NCI-H748 (cell line): ENCODE measurements at regions not wholly inside any gene's neighbourhood (a gene's known extent, or its start where the extent isn't known, plus 50 kb on each side); places are given as distances from the start of the nearest gene placed in this dataset.
"Not testable (repeated sequence)": the region's sequence is repeated elsewhere in the genome, so short reads cannot be mapped to it uniquely, and the experiment has no call there.

Experiments
- DNase-seq: peaks from one replicate; lab custom pipeline; 2025; ENCODE audit not compliant: unreplicated experiment; lab: John Stamatoyannopoulos, UW

DNA sequence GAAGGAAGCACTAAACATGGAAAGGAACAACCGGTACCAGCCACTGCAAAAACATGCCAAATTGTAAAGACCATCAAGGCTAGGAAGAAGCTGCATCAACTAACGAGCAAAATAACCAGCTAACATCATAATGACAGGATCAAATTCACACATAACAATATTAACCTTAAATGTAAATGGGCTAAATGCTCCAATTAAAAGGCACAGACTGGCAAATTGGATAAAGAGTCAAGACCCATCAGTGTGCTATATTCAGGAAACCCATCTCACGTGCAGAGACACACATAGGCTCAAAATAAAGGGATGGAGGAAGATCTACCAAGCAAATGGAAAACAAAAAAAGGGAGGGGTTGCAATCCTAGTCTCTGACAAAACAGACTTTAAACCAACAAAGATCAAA lies 126.3 kb upstream of the CAV2 start:
- DNase-seq: not testable (repeated sequence)

DNA sequence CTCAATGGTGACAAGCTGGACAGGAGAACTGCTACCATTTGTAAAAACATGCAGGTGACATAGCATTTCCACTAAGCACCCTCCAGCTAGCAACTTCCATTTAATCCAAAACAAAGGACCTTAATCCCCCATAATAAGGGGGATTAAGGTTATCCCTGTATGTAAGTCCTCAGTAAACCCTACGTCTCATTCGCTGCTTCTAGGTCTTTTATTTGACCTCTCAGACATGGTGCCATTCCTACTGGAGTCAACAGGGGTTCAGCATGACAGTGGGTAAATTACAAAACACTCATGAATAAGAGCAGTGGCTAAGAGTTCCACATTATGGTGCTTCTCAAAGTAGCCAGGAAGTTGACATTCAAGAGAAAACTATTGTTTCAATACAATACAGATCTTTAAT lies 121.8 kb upstream of the CAV2 start:
- no peak for DNase-seq

DNA sequence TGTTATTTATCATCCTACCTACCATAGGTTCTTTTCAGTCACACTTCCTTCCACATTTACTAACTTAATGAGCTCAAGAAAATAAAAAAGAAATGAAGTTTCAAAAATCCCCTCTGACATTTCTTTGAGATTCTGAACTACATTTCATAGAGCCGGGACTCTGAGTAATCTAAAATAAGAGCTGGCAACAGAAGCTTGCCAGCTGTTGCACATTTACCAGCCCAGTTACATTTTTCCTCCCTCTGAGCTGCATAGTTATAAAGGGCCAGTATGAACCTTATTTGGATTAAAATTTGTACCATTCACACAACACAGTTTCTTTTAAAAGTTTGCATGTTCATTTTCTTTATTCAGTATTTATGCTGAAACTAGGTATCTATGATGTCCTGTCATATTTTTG lies 119.5 kb upstream of the CAV2 start:
- DNase-seq: no peak

DNA sequence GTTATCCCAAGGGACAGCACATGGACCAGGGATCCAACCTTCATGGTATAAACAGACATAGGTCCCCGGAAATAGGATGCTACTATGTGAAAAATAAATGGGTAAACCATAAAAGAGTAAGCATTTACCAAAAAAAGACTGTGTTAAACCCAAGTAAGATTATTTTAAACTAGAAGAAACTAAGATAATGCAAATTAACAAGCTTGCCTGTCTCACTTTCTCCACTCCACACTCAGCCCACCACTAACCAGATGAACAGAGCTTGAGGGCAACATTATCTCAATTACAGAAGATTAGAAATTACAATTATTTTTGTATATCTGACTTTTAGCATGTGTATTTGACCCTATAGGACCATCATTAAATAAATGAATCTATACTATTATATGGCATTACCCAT lies 117.2 kb upstream of the CAV2 start:
- no peak for DNase-seq

DNA sequence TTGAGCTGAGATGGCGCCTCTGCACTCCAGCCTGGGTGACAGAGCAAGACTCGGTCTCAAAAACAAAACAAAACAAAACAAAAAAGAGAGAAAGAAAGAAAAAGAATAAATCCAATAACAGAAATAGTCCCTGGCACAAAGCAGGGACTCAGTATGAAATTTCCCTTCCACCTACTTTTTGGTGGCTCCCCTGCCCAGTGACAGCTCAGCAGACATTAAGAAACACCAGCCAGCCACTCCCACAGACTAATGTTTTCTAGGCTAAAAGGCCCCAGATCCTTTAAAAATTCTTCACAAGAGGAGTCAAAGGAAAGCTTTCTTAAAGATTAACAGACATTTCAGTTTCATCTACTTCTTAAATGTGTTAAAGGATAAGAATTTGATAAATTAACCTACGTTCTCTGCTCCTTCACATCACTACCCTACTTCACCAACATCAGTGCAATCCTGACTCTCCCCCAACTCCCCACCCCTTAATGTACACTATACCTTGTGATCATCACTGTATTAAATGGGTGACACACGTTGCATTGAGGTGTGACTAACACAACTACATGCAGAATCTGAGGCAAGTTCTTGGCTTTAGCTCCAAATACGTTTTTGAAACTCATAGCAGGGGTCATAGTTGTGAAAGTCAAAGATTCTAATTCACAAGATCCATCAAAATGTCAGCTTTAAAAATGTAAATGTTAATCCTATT lies 114.5 kb upstream of the CAV2 start:
- no peak for DNase-seq

DNA sequence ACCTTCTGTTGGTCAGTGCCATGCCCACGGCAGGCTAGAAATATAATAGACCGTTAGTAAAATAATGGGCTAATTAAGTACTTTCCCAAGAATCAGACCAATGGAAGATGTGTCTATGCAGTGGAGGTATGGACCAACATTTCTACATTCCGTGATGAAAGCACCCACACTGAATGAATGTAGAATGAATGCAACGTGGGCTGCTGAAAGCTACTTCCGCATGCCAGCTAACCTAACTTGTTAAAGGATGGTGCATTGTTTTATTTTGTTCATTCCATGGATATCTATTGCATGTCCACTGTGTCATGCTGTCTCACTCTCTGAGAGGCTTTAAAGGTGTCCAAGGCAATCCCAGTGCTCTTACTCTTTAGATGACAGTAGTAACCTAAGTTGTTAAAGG lies 112.9 kb upstream of the CAV2 start:
- no peak for DNase-seq

DNA sequence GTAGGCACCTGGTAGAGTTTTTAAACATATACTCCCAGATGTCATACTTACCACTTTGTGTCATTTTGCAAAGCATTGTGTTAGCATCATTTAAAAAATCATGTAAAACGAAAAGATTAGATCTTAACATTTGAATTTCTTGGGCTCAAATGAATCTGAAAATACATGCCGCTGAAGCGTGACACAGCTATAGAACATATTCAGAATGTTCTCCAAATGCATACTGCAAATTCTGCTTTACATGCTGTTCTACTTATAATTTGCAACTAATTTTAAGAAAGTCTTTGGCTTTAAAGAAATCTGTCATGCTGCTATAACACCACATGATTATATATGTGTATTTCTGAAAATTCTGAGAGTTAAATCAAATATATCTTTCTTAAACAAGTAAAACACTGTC lies 109.2 kb upstream of the CAV2 start:
- DNase-seq: no peak

DNA sequence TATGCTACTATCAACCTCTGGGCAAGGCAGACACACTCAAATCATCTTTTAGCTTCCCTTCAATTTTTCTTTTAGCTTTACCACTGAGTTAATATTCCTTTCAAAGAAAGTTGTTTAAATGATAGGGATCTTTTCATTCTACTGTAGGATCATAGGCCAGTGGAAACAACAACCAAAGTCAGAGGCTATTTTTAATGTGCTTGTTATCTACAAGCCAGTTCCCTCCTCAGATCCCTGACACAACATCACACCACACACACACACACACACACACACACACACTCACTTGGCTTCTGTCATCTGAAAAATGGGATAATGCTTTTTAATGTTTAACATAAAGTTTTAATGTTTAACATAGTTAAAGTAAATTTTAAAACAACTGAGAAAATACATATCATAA lies 106.7 kb upstream of the CAV2 start:
- DNase-seq: no peak

DNA sequence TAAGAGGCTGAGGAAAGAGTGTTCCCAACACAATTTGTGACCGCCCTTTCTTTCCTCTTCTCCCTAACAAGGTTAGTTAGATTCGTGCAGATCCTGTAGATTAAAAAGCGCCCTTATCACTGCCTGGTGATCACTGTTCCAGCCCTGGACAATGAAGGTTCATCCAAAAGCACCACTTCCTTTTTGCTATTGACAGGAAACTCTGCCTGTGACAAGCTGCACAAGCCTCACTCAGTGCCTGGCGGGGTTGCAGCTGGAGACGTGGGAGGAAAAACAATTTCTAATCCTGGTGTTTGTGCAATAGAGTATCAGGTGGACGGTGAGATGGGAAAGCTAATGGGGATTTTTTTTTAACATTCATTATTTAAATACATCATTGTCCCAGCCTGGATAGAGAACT lies 105.9 kb upstream of the CAV2 start:
- DNase-seq: no peak

DNA sequence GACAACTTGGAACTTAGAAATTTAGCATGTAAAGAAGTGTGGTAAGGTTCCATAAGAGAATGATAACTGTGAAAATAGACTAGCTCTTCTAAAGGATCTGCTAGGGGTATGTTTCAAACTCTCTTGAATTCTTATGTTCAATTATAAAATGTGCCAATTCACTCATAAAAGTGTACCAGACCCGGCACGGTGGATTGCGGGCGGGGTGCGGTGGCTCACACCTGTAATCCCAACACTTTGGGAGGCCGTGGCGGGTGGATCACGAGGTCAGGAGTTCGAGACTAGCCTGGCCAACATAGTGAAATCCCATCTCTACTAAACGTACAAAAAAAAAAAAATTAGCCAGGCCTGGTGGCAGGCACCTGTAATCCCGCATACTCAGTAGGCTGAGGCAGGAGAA lies 105.4 kb upstream of the CAV2 start:
- no peak for DNase-seq

DNA sequence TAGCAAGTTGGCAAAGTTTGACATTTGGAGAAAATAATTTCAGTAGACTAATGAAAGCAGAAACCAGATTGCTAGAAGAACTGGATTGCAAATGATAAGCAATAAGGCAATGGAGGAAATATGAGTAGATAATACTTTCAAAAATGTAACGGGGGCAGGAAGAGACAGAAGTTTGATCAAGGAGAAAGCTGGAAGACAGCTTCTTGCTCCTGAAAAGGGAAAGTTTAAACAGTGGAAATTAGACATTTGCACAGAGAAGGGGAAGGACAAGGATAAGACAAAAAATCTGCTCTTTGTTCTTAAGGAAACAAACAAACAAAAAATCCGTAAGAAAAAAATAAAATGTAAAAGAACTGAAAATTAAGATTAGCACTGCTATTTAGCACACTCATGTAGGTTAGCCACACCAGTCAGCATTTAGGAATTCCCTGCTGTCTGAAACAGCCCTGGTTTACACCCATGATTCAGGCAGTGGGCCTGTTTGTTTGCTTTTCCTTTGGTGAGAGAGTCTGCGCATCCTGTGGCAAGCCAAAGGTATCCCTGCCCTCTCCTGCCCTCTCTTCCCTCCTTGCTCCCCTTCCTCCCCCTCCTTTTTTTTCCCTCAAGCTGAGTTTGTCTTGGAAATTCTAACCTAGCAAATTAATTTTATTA lies 104.3 kb upstream of the CAV2 start:
- DNase-seq: peak; percentile 21

DNA sequence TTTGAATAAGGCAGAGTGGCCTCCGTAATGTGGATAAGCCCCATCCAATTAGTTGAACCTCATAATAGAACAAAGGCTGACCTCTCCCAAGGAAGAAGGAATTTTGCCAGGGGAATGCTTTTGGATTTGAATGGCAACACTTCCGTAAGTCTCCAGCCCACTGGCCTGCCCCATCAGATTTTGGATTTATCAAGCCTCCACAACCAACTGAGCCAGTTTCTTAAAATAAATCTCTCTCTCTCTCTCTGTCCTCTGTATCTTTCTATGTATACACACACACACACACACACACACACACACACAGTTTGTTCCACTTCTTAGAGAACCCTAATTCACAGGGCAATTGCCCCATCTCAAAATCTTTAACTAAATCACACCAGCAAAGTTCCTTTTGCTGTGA lies 100.9 kb upstream of the CAV2 start:
- DNase-seq: no peak

DNA sequence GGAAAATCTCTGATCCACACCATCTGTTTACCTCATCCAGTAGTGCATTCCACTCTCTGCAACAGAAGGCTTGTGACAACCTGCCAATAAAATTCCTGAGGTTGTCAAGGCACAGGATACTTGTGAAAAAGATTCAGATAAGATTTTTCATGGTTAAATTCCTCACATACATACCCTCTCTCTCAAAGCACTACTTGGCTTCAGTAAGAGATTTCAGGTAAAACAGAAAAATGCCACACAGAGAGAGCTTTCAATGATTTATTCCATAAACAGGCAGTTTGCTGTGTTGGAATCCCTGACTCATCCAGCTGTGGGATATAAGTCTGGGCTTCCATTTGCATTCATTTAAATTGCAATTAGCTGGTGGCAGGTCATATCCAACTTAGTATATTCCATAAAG lies 99.7 kb upstream of the CAV2 start:
- no peak for DNase-seq

DNA sequence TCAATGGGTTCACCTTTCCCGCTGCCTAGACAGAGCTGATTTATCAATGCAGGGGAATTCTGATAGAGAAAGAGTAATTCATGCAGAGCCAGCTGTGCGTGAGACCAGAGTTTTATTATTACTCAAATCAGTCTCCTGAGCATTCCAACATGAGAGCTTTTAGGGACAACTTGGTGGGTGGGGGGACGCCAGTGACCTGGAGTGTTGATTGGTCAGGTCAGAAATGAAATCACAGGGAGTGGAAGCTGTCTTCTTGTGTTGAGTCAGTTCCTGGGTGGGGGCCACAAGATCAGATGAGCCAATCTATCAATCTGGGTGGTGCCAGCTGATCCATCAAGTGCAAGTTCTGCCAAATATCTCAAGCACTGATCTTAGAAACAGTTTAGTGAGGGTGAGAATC lies 99.0 kb upstream of the CAV2 start:
- no peak for DNase-seq

DNA sequence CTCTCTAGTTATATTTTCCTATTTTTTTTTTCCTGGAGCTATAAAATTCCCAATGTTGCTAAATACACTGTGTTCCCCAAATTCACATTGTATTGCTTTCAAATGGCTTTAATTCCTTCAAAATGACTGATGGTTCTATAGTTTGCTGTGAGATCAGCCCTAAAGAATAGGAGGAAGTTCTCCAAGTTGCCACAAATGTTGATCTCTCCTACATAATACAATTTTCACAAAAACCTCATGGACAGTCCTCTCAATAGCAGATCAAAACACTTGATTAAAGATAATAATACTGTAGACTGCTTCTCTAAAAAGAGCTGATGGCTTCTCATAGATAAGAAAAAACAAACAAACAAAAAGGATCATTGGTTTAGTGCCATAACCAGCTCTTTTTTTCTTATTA lies 97.8 kb upstream of the CAV2 start:
- DNase-seq: no peak

DNA sequence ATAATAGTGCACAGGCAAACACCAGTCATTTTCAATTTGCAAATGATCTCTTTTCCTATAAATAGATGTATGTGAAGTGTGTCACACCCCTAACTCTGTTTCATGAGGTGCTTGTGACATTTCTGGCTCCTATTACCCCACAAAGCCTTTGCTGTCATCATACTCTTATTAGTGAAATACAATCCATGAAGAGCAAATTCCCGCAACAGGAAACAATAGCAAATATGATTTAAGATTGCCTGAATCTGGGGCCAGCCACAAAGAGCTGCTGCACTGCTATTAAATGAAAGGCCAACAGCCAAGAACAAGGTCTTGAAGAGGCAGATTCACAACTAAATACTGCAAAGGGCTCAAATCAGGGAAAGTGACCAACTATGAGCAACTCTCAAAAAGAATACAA lies 96.3 kb upstream of the CAV2 start:
- peak; percentile 33 for DNase-seq

DNA sequence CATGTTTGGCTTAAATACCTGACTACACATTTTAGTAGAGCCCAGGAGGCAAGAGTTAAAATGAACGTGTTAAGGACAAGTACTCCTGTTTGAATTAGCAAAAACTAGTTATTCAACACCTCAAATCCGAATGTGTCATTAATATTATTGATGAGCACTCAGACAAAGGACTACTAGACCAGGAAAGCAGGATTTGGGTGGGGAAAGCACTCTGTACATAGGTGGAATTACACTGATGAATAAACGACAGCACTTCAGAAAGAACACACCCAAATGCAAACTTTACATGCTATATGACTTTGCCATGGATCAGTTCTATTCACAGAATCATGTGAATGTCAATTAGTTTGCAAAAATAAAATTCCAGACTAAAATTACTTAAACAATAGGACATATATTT lies 95.1 kb upstream of the CAV2 start:
- DNase-seq: peak; percentile 30

DNA sequence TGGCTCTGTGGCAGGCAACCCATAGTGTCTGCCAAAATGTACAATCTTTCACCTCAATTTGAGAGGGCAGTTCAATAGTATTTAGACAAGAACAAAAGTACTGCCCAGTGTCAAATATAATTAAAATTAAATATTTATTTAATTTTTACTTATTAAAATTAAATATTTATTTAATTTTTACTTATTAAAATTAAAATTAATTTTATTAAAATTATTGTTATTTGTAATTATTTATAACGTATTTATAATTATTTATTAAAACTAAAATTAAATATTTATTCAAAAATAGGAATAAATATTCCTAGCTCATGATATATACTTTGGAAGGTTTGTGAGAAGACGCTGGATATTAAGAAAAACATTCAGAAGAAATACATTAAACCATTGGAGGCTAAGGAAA lies 93.7 kb upstream of the CAV2 start:
- DNase-seq: no peak

DNA sequence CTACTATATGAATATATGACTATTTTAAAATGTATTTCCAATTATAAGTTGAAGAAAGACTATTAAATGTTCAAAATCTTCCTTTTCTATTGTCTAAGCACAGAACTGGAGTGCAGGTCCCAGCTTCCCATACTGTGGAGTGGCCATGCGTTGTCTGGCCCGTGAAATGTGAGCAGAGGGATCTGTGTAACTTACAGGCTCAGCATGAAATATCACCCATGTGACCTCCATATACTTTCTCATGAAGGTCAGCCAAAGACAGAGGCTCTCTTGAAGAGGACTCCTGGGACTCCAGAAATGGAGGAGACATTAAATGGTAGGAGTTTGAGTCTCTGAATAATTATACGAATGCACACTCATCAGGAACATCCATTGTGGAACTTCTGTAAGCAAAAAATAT lies 92.4 kb upstream of the CAV2 start:
- DNase-seq: no peak

DNA sequence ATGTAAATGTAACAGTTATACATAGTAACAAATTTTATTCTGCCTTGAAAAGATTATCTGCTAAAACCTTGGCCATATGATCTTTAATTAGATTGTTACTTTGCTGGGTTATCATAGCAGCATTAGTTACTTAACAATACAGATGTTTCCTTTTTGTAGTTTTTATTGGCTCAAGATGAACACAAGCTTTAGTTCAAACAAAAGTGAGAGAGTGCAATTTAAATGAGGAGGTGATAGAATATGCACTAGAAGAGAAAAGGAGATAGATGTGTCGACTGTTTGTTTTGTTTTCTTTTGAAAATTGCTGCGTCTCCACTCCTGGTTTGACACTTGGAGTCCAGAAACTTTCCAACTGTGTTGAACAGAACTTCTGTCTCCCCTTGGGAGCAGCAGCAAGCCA lies 91.4 kb upstream of the CAV2 start:
- DNase-seq: no peak

DNA sequence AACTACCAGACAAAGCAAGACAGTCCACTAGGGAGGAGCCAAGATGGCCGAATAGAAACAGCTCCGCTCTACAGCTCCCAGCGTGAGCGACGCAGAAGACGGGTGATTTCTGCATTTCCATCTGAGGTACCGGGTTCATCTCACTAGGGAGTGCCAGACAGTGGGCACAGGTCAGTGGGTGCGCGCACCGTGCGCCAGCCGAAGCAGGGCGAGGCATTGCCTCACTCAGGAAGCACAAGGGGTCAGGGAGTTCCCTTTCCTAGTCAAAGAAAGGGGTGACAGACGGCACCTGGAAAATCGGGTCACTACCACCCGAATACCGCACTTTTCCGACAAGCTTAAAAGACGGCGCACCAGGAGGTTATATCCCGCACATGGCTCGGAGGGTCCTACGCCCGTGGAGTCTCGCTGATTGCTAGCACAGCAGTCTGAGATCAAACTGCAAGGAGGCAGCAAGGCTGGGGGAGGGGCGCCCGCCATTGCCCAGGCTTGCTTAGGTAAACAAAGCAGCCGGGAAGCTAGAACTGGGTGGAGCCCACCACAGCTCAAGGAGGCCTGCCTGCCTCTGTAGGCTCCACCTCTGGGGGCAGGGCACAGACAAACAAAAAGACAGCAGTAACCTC lies 90.6 kb upstream of the CAV2 start:
- peak; percentile 6 for DNase-seq

DNA sequence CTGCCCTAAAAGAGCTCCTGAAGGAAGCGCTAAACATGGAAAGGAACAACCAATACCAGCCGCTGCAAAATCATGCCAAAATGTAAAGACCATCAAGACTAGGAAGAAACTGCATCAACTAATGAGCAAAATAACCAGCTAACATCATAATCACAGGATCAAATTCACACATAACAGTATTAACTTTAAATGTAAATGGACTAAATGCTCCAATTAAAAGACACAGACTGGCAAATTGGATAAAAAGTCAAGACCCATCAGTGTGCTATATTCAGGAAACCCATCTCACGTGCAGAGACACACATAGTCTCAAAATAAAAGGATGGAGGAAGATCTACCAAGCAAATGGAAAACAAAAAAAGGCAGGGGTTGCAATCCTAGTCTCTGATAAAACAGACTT lies 88.8 kb upstream of the CAV2 start:
- not testable (repeated sequence) for DNase-seq
